ENCODE measurements at regions not wholly inside any gene's neighbourhood (a gene's known extent, or its start where the extent isn't known, plus 50 kb on each side); places are given as distances from the start of the nearest gene placed in this dataset.

GRCh38 chr3:104887069-104887468 lies 479.6 kb upstream of the ALCAM start:
- Histone ChIP-seq H4K91ac (ENCODE audit: insufficient read length, low read depth, low read length) (no peak overlapping the region), H3K56ac (ENCODE audit: insufficient read length, low read depth, low read length) (no peak overlapping the region), H3K23ac (ENCODE audit: insufficient read length, low read depth, low read length) (no peak overlapping the region), H2BK5ac (ENCODE audit: insufficient read length, low read length) (no peak overlapping the region), H4K20me1 (ENCODE audit: control insufficient read depth, insufficient read depth, insufficient read length) (no peaks in the 10 kb centered on the region), H3K4me1 (ENCODE audit: insufficient read depth, low read length) (peaks cover 8% of the 10 kb centered on the region), H2BK120ac (ENCODE audit: low read depth, low read length, poor library complexity, severe bottlenecking) (no peak overlapping the region), H3T11ph (ENCODE audit: low read length) (no peak overlapping the region), H3K4ac (ENCODE audit: low read depth, low read length) (no peak overlapping the region), H4K5ac (ENCODE audit: insufficient read length, low read depth, low read length) (no peak overlapping the region), H4K8ac (replicated peaks; ENCODE audit: insufficient read length, low read depth, low read length) (no peak overlapping the region), H3K4me2 (ENCODE audit: insufficient read depth, insufficient read length, low read length) (no peak overlapping the region), H3K79me2 (ENCODE audit: insufficient read depth, low read length) (no peaks in the 10 kb centered on the region), H3K27me3 (ENCODE audit: insufficient read depth, low read length) (no peaks in the 10 kb centered on the region), H2AFZ (ENCODE audit: low read length) (no peak overlapping the region), H3K79me1 (ENCODE audit: insufficient read depth, low read depth, low read length, poor library complexity, severe bottlenecking) (no peaks in the 10 kb centered on the region), H2BK12ac (ENCODE audit: insufficient read length, low read depth, low read length) (no peak overlapping the region), H3K9me3 (ENCODE audit: control insufficient read depth, low read depth, low read length) (no peaks in the 10 kb centered on the region), H3K14ac (ENCODE audit: insufficient read depth, low read length) (no peak overlapping the region), H2AK5ac (ENCODE audit: insufficient read length, low read length) (no peak overlapping the region), H2BK20ac (ENCODE audit: low read depth, low read length, poor library complexity, severe bottlenecking) (peak overlapping the region; percentile 45), H2BK15ac (ENCODE audit: low read depth, low read length) (no peak overlapping the region), H3K18ac (ENCODE audit: insufficient read length, low read depth, low read length) (no peak overlapping the region), H3K23me2 (ENCODE audit: insufficient read length, low read depth, low read length, poor library complexity, severe bottlenecking) (no peaks in the 10 kb centered on the region), H3K27ac (ENCODE audit: insufficient read length, low read depth, low read length) (no peak overlapping the region), H3K9ac (ENCODE audit: extremely low read depth, insufficient read length, low read length) (no peak overlapping the region)
- TF ChIP-seq CTCF (conservative IDR thresholded peaks at IDR 0.05), result no peak
- Mint-ChIP-seq H3K27ac (no peak overlapping the region; a peak in 1 of 7 replicates), H3K4me1 (peaks cover 14 to 24% of the 10 kb centered on the region in 2 experiments), H3K36me3 (ENCODE audit: insufficient read depth in 1 of 3, low read depth in 3 of 3) (peaks cover 2 to 4% (median 3%) of the 10 kb centered on the region in 3 experiments; a peak in 4 of 7 replicates), H3K4me3 (no peak overlapping the region), H3K9me3 (no peaks in the 10 kb centered on the region; a peak in 2 of 5 replicates), H3K27me3 (ENCODE audit: low read depth) (no peaks in the 10 kb centered on the region)
- no CpG with 5 or more reads among the region's 3 CpGs for WGBS (ENCODE audit: extremely low coverage, insufficient read length, low lambda C conversion rate)
- DNase-seq, result no peak
